GM18499 (cell line): ENCODE measurements at regions not wholly inside any gene's neighbourhood (a gene's known extent, or its start where the extent isn't known, plus 50 kb on each side); places are given as distances from the start of the nearest gene placed in this dataset.

Experiments
- ATAC-seq: cut with Tn5 transposase; IDR thresholded peaks from one replicate; pipeline ENCODE4 v1.9.1; 2021; ENCODE audit warnings: moderate number of reproducible peaks; ENCODE audit not compliant: insufficient read depth, unreplicated experiment

DNA sequence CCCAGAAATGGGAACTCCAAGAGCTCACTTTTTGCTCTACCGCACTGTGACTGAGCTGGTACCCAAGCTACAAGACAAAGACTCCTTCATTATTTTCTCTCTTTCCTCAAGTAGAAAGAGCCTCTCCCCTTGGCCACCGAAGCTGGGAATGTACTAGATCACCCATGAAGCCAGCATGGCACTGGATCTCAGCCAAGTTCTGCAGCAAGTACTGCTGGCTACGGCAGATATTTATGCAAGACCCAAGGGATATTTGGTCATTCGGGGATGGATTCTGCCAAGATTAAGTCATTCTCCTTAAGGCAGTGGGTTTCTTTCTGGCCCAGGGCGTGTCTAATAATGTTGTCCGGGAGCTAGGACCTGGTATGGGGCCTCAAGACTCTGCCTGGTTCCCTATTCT is 633.5 kb downstream of the SLITRK1 start:
- ATAC-seq = no peak

DNA sequence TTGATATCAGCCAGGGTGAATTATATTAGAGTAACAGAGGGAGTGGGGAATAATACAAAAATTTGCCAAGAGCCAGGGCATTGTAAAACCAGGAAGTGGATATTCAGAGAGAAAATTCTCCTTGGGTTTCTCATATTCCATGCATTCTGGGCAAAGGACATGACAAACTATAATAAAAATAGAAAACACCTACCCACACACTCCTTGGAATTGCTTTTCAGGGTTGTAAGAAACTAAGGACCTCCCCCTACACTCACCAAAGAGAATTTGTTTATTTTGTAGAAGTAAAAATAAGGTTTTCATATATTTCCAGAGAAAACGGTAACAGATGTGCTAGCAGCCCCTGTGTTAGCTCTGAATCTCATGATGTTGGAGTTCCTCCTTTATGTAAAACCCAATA is 649.6 kb downstream of the SLITRK1 start:
- ATAC-seq = no peak

DNA sequence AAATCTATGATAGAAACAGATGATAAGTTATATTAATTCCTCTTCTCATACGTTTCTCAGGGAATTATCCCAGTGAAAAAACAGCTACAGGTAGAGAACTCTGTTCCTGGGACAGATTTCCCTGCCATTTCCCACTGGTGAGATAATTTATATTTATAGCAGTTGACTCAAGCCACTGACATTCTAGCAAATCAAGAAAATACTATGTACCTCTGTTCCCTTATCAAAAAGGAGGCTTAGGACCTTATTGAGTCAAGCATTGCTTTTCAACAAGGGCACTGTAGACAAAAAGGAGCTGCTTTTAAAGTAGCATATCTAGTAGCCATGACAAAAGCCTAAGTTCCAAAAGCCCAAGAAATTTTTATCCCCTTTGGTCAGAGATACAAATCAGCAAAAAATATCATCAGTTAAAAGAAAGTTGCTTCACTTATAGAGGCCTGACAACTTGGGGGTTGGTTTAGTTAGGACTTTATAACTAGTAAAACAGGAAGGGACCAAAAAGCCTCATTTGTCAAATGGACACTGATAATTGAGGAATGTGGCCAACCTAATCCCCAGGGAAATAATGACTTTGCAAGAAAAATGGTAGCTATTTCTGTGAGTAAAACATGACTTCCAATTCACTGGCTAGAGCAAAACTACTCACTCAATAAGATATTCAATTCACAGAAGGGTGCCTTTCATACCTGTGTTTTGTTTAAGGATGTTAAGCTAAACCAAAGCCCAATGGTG is 652.5 kb downstream of the SLITRK1 start:
- ATAC-seq = no peak

GRCh38 chr13:83223546-83223945 is 658.7 kb downstream of the SLITRK1 start:
- no peak for ATAC-seq

DNA sequence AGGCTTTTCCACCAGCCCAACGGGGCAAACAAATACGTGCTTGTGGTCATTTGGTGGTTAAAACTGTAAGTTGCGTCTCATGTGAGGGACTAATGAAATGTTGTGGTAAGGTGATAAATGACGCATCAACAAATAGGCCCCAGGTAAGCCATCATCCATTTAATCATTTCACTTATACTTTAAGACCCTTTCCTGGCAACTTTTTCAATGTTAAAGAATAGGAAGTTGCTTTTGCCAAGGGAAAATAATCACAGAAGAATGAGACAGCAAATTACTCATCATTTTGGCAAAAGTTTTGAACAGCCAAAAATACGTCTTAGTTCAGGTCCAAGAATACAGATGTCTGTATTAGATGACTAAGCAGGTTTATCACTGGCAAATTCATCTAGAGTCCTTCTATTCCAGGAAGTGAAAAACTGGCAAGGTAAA is 660.4 kb downstream of the SLITRK1 start:
- ATAC-seq = no peak

DNA sequence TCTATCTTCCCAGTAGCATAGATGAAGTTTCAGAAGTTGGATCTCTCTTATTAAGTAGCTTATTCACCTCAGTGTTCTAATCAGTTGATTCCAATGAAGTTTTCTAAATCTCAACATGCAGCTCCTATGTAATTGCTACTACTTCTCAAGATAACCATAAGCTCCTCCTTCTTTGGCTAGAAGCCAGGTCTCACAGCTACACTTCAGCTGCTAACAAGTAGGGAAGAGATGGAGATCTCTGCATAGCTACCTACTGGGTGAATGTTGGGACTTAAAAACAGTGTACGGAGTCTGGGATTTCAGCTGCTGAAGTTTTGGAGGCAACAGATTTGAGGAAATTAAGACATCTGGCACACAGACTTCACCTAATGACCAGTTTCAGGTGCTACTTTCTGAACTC is 661.0 kb downstream of the SLITRK1 start:
- no peak for ATAC-seq

DNA sequence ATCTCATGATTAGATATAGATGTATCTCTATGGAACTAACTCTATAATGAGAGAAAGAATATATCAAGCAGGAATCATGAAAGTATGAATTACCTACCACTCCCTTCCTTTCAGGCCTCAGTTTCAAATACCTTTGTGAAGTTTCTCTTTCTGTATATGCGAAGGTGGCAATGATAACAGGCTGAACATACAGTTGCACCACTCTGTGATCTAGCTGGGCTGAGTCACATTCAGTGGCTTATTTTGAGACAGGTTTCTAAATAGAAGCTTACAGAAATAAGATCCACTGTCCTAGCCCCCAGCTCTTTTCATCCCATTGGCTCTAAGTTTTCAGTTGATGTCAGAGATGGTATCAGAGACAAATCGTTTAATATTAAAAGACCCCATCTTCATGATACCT is 662.0 kb downstream of the SLITRK1 start:
- no peak for ATAC-seq

DNA sequence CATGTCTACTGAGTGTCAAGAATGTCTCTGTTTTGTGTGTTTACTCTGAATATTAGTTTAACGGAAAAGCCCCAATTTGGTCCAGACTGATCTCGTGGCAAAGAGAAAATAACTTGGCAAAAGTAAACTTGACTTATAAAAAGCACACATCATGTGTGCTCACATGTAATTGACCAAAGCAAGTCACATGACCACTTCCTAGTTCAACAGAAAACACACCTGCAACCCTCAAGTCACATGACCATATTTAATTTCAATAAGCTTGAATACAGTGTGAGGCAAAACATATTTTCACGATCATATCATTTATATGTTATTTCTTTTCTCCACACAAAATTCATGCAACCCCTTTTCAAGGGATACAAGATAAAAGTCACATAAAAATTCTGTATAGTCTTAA is 662.4 kb downstream of the SLITRK1 start:
- ATAC-seq = no peak

DNA sequence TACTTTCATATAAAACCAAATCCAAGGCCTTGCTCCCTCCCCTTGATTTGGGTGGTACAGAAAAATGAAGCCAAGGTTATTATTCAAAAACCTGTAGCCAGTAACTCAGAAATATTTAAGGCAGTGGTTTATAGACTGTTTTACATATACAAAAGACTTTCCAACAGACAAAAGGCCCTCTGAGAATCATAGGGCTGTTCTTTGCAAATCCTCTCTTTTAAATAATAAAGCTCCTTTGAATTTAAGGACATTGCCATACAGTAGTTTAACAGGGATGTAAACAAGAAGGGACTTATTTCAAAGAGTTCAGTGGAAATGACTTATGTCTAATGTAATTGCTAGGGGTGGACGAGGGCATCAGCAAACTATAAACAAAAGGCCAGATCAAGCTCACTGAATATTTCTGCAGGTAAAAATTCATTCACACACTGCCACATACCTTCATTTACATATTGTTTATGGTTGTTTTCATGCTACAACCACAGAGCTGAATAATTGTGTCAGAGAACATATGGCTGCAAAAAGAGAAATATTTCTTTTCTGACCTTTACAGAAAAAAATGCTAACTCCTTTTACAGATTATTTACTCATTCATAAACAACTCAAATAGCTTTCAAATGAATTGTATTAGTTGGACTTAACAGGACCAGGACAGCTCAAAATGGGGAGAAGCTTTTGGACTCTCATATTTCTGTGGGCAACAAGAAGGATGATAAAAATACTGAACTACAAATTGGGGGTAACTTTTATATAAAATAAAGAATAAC is 665.6 kb downstream of the SLITRK1 start:
- no peak for ATAC-seq

DNA sequence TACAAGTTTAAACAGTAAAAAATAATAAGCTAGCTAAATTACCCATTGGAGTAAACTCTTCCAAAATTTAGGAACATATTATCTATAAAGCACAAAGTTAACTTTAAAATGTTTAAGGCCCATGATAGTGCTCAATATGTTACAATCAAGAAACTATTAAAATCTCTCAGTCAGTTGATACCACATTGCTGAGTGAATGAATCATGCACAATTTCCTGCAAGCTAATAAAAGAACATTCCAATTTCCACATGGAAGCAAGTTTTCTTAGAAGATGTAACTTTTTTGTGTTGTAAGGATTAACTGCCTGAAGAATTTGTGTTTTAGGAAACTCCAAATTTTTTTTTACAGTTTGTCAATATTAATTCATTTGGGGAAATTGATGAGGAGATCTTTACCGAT is 666.6 kb downstream of the SLITRK1 start:
- ATAC-seq = no peak

DNA sequence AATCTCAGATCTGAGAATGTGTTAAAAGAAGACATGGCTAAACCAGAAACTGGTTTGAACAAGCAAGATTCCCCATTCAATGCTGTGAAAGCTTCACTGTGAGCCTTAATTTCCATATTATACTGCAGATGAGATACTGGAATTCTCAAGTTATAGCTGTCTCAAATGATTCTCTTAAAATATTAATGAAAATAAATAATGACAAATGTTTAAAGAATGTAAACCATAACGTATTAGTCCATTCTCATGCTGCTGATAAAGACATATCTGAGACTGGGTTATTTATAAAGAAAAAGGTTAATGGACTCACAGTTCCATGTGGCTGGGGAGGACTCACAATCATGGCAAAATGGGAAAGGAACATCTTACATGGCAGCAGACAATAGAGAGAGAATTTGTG is 667.8 kb downstream of the SLITRK1 start:
- no peak for ATAC-seq

GRCh38 chr13:83211301-83211700 is 671.0 kb downstream of the SLITRK1 start:
- ATAC-seq = no peak

DNA sequence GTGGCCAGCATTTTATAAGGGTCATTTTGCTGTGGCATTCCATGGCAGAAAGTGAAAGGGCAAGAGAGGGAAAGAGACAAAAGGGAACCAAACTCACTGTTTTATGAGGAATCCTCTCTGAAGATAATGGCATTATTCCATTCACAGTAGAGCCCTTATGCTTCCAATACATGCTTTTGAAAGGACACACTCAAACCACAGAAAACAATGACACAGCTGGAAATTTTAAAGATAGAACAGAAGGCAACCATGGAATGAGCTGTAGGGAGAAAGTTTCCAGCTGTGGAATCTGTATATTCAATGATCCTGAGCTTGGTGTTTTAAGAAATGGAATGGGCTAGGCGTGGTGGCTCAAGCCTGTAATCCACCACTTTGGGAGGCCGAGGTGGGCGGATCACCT is 677.4 kb downstream of the SLITRK1 start:
- no peak for ATAC-seq

DNA sequence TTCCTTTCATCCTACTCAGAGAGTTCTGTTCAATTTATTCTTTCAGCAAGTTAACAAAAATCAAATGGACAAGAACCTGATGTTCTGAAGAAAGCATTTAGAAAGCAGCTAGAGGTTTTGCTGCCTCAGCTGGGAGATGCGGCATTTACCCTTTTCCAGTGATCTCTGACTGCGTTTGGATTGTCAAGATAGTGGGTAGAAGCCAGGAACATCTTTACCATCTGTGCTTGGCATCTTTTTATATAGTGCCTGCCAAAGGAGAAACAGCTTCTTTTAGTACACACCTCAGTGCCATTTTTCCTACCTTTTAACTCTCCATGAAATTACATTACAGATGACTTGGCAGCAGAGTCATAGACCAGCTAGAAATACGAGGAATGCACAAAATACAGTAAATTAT is 680.8 kb downstream of the SLITRK1 start:
- ATAC-seq = no peak

- ATAC-seq = no peak
Observed at GRCh38 chr13:83197316-83197715, 685.0 kb downstream of the SLITRK1 start.

DNA sequence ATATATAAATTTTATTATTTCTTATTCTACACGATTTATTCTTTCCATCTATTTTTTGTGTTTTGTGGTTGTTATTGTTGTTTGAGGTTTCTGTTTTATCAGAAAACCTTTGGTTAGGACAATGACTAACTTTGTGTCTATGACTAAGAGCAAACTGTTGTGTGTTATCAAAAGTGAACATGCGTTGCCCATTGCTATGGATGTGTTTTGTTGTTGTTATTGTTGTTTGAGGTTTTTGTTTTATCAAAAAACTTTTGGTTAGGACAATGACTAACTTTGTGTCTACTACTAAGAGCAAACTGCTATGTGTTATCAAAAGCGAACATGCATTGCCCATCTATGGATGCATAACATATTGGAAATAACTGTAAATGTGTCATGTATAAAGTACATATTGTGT is 692.3 kb downstream of the SLITRK1 start:
- ATAC-seq = no peak

DNA sequence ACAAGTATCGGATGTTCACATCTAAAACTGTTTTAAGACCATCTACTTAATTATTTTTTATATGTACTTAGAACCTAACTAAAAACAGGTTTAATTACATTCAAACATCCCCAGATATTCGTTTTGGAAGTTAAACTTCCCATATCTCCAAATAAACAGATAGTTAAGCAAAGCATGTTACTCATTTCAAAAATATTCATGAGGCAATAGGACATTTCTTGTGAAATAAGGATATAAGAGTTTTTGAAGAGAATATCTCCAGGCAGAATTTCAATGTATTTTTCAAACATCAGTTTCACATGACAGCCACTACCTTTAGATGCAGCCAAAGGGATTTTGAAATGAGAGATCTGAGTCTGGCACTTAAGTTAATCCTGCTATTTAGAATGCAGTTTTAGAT is 697.5 kb downstream of the SLITRK1 start:
- ATAC-seq = no peak

DNA sequence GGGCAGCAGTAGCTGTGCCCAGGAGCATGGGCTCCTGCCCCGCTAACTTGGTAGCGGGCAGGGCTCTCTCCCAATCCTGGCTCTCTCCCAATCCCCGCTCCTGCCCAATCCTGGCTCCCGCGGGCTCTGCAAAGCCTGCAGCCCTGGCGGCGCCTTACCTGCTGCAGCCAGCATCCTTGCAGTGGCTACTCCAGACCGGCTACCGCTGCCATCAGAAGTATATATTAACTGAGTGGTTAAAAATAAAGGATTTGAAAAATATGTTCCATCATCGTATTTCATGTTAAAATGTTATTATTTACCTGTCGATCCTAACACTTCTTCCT is 698.2 kb downstream of the SLITRK1 start:
- ATAC-seq = no peak

DNA sequence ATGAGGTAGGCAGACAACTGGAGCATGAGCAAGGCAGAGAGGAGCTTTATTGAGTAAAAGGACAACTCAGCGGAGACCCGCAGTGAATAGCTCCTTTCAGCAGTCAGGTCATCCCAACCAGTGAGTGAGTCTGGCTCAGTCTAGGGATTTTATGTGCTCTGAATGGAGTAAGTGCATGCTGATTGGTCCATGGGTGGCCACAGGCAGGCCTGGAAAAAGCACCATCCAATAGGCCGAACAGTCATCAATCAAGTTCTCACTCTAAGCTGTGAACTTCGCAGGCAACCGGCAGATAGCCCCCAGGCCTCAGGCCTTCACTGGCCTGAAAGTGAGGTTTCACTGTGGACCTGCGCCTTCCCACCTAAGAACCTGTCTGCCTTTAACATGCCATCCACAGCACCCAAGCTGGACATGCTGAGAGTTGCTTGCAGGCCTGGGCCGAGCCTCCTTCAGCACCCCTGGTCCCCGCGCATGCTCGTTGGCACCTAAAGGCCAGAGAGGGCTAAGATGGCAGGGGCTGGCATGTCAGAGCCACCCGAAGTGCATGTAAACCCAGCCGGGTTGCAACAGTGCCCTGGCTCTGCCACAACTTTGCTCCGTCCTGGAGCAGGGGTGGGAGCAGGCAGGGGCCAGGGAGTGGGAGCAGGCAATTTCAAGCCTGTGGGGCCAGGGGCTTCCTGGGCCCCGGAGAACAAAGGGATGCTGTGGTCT is 698.7 kb downstream of the SLITRK1 start:
- no peak for ATAC-seq

DNA sequence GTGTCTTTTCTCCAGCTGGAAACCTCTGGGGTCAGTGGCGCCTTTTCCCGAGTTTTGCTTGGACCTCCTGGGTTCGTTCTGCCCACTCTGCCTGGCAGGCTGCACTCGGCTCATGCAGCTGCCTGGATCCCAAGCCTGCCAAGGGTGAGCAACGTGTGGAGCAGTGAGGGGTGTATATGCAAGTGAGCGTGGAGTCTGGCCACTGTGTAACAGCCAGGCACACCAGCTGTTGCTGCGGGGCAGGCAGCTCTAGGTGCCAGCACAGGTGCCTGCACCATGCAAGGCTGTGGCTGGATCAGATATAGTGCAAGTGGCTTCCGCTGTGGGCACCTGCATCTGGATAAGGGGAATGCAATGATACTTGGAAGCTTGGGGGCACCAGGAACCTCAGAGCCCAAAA is 699.4 kb downstream of the SLITRK1 start:
- no peak for ATAC-seq

GRCh38 chr13:83178008-83178407 is 704.3 kb downstream of the SLITRK1 start:
- ATAC-seq = no peak
